Thyroid gland (tissue), 4 donors: ENCODE measurements at regions not wholly inside any gene's neighbourhood (a gene's known extent, or its start where the extent isn't known, plus 50 kb on each side); places are given as distances from the start of the nearest gene placed in this dataset.

ENCODE experiments used
- DNase-seq, 2 donors: peaks; one replicate each; pipeline ENCODE4 v3.0.0-alpha.2; 2019
- H3K27ac ChIP-seq, 3 donors: fragments of 200-600 bp; sonication (generic); 1 replicate in 2 of 3; 2 replicates in 1 of 3; pipeline ENCODE4 v1.5.1; 2016 to 2019; ENCODE audit warnings: mild to moderate bottlenecking in 1 of 3, moderate library complexity in 1 of 3
- H3K27me3 ChIP-seq: fragments of 200-600 bp; sonication (generic); one replicate; pipeline ENCODE4 v1.5.1; 2019
- H3K36me3 ChIP-seq, 2 donors: fragments of 200-600 bp; sonication (generic); one replicate each; pipeline ENCODE4 v1.5.1; 2016 to 2019
- H3K4me1 ChIP-seq, 2 donors: fragments of 200-600 bp; sonication (generic); one replicate each; pipeline ENCODE4 v1.5.1; 2017 to 2019
- H3K4me3 ChIP-seq, 3 donors: fragments of 200-600 bp; sonication (generic); replicated peaks in 1 of 3; 1 replicate in 2 of 3; 2 replicates in 1 of 3; pipeline ENCODE4 v1.5.1; 2016; ENCODE audit warnings: mild to moderate bottlenecking in 1 of 3
- H3K9me3 ChIP-seq: fragments of 200-600 bp; sonication (generic); one replicate; pipeline ENCODE4 v1.5.1; 2017
- POLR2A ChIP-seq, 2 donors: fragments of 450-650 bp; IDR thresholded peaks; one replicate each; pipeline ENCODE4 v1.6.1; 2017; ENCODE audit warnings: antibody characterized with exemption in 2 of 2, mild to moderate bottlenecking in 2 of 2, moderate library complexity in 1 of 2
- WGBS, 2 donors: methylation state at CpG; one replicate each; pipeline ENCODE4 v1.1.5; 2017; 5-methylcytosine and 5-hydroxymethylcytosine counted together
- intact Hi-C: fragments of 100-400 bp; cut with DNase I; formaldehyde crosslinking; loops from one replicate; pipeline ENCODE4 v1.15.1; 2023
- TF ChIP-seq, protein P1 (sequence below), 6 experiments: fragments of 200-600 bp in 3 of 6; fragments of 450-650 bp in 3 of 6; sonication (generic) in 3 of 6; IDR thresholded peaks; one replicate each; pipeline ENCODE4 v1.5.1; 2016 to 2019; ENCODE audit warnings: antibody characterized with exemption in 6 of 6, mild to moderate bottlenecking in 2 of 6, inconsistent platforms in 1 of 6, moderate library complexity in 1 of 6

DNA sequence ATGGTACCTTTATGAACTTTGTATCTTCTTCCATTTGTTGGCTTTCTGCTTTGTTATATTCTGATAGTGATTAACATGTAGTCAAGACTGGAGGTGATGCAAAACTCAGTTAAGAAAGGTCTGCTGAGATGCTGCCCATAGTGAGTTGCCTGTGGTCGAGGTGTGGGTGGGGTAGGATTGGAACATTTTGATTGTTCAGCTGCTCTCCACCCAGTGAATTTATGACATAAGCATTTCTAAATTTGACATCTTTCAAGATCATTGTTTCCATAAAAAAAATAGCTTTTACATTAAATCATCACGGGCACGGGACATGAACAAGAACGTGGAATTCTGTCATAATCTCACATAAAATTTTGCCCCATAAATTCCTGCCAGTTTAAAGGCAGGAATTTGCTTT, 146.6 kb upstream of the POU3F2 start:
- Histone ChIP-seq H3K4me1 (no peaks in the 10 kb centered on the region), H3K4me3 (no peak overlapping the region), H3K27ac (no peak overlapping the region), H3K27me3 (no peaks in the 10 kb centered on the region), H3K9me3 (no peaks in the 10 kb centered on the region), H3K36me3 (no peaks in the 10 kb centered on the region)
- TF ChIP-seq, protein P1, sequence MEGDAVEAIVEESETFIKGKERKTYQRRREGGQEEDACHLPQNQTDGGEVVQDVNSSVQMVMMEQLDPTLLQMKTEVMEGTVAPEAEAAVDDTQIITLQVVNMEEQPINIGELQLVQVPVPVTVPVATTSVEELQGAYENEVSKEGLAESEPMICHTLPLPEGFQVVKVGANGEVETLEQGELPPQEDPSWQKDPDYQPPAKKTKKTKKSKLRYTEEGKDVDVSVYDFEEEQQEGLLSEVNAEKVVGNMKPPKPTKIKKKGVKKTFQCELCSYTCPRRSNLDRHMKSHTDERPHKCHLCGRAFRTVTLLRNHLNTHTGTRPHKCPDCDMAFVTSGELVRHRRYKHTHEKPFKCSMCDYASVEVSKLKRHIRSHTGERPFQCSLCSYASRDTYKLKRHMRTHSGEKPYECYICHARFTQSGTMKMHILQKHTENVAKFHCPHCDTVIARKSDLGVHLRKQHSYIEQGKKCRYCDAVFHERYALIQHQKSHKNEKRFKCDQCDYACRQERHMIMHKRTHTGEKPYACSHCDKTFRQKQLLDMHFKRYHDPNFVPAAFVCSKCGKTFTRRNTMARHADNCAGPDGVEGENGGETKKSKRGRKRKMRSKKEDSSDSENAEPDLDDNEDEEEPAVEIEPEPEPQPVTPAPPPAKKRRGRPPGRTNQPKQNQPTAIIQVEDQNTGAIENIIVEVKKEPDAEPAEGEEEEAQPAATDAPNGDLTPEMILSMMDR (IDR thresholded peaks at IDR 0.05), result no peak
- TF ChIP-seq POLR2A (IDR thresholded peaks at IDR 0.05), result no peak
- no peak for DNase-seq
- intact Hi-C loops, result no loop called here
- WGBS, 2 donors, result 78% methylated on average over 4 of the region's 4 CpGs

DNA sequence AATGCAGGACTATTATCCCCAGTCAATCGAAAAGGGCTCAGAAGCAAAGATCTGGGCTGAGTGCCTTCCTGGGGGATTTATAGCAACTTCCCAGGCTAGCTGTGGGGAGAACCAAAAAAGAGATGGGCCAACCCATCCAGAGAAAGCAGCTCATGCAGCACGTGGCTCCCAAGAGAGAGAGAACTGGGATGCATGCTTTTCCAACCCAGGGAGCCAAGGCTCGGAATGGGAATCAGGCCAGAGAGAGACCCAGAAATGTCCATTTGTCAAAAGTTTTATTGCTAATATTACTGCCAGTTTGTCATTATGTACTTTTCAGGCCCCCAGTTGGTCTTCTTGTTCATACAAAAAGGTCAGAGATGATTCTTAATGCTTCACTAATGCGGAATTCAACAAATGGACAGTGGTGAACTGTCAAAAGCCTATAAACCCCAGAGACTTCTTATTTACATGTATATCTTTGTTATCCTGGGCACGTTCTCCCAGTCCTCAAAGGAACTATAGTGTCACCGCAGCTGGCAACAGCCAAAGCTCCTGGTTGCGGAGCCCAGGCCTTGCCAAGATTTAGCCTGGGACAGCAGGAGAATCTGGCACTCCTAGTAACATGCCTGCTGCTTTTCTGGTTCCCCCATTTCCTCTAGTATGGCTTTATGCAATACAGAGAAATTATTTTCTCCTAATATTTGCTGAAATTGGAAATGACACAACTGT, 139.1 kb upstream of the POU3F2 start:
- Histone ChIP-seq H3K4me3 (no peak overlapping the region), H3K4me1 (no peaks in the 10 kb centered on the region), H3K27ac (no peak overlapping the region), H3K36me3 (no peaks in the 10 kb centered on the region), H3K9me3 (no peaks in the 10 kb centered on the region), H3K27me3 (no peaks in the 10 kb centered on the region)
- WGBS, 2 donors, result 73 to 79% methylated on average over 7 of the region's 7 CpGs
- intact Hi-C loops, result no loop called here
- DNase-seq, result no peak
- no peak for TF ChIP-seq POLR2A (IDR thresholded peaks at IDR 0.05)
- TF ChIP-seq, protein P1 (IDR thresholded peaks at IDR 0.05), result no peak

- Histone ChIP-seq H3K4me3 (no peak overlapping the region), H3K27me3 (no peaks in the 10 kb centered on the region), H3K9me3 (no peaks in the 10 kb centered on the region), H3K36me3 (no peaks in the 10 kb centered on the region), H3K4me1 (no peaks in the 10 kb centered on the region), H3K27ac (no peak overlapping the region)
- intact Hi-C loops, result no loop called here
- DNase-seq, result no peak
- TF ChIP-seq, protein P1 (IDR thresholded peaks at IDR 0.05), result no peak
- no peak for TF ChIP-seq POLR2A (IDR thresholded peaks at IDR 0.05)
These were observed 123.0 kb upstream of the POU3F2 start for GRCh38 chr6:98711380-98711779.

DNA sequence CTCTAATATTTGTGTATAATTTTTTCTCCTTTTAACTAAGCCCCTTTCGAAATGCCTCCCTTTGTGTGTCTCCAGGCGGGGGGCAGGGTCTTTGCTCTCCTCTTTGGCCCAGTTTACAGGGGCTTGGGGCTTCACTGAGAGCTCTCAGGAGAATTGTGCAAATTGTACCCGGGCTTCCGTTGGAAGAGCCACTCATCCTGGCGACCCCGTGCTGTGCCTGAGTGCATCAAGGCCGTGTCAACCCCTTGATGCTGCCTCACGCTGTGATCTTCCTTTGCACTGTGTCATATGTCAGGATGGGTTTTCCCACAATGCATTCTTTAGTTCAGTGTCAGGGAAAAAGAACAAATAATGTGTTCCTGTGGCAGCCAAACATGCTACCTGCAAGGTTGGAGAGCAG, 118.0 kb upstream of the POU3F2 start:
- Histone ChIP-seq H3K36me3 (no peaks in the 10 kb centered on the region), H3K27ac (no peak overlapping the region), H3K4me3 (no peak overlapping the region), H3K27me3 (no peaks in the 10 kb centered on the region), H3K9me3 (no peaks in the 10 kb centered on the region), H3K4me1 (no peaks in the 10 kb centered on the region)
- intact Hi-C loops, result no loop called here
- DNase-seq, result no peak
- 6 to 10% methylated on average over 8 of the region's 8 CpGs for WGBS, 2 donors
- TF ChIP-seq, protein P1 (IDR thresholded peaks at IDR 0.05), result no peak
- TF ChIP-seq POLR2A (IDR thresholded peaks at IDR 0.05), result no peak

DNA sequence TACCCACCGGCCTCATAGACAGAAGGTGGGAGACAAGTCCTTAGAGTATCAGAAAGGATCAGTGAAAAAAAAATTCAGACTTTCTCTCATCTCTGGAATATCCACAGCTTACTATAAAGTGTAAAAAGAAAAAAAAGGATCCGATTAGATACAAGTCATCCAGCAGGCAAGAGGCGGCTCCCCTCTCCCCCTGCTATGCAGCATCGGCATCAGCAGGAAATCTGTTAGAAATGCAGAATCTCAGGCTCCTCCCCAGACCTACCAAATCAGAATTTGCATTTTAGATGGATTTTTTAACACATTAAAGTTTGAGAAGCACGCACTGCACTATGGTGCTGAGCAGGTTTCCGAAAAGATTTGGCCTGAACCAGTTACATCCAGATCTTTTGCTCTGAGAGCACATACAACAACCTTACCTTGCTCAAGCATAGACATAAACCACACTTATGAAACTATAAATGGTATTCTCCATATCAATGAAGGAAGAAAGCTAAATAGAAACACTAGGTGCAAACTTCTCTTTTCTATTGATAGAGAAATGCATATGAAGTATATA, 117.0 kb upstream of the POU3F2 start:
- intact Hi-C loops, result no loop called here
- Histone ChIP-seq H3K27me3 (no peaks in the 10 kb centered on the region), H3K4me1 (no peaks in the 10 kb centered on the region), H3K27ac (no peak overlapping the region), H3K9me3 (no peaks in the 10 kb centered on the region), H3K4me3 (no peak overlapping the region), H3K36me3 (no peaks in the 10 kb centered on the region)
- TF ChIP-seq POLR2A (IDR thresholded peaks at IDR 0.05), result no peak
- TF ChIP-seq, protein P1 (IDR thresholded peaks at IDR 0.05), result no peak
- no peak for DNase-seq
- WGBS, 2 donors, result 46 to 56% methylated on average over 6 of the region's 6 CpGs
